Fibroblast of skin of left biceps (primary cell): ENCODE measurements at regions not wholly inside any gene's neighbourhood (a gene's known extent, or its start where the extent isn't known, plus 50 kb on each side); places are given as distances from the start of the nearest gene placed in this dataset.

Source experiments
- DNase-seq, 2 experiments: peaks; one replicate each; pipeline ENCODE4 v3.0.0-alpha.2; 2013; ENCODE audit warnings: low read depth in 2 of 2

- no peak for DNase-seq
Observed at GRCh38 chr9:8188723-8189407, 389.3 kb upstream of the DMAC1 start.

GRCh38 chr9:8186560-8186959 is 387.0 kb upstream of the DMAC1 start:
- DNase-seq: no peak

- no peak for DNase-seq
Observed at GRCh38 chr9:8183618-8184017, 384.0 kb upstream of the DMAC1 start.

GRCh38 chr9:8179381-8180053 is 379.9 kb upstream of the DMAC1 start:
- DNase-seq: no peak

GRCh38 chr9:8172000-8172399 is 372.4 kb upstream of the DMAC1 start:
- no peak for DNase-seq

- DNase-seq: no peak
Observed at GRCh38 chr9:8168916-8169438, 369.4 kb upstream of the DMAC1 start.

GRCh38 chr9:8160787-8161186 is 361.2 kb upstream of the DMAC1 start:
- DNase-seq: no peak

GRCh38 chr9:8158574-8158973 is 359.0 kb upstream of the DMAC1 start:
- no peak for DNase-seq

GRCh38 chr9:8157683-8158324 is 358.2 kb upstream of the DMAC1 start:
- DNase-seq: no peak

- DNase-seq: no peak
Observed at GRCh38 chr9:8156346-8156745, 356.8 kb upstream of the DMAC1 start.

GRCh38 chr9:8155706-8156105 is 356.1 kb upstream of the DMAC1 start:
- no peak for DNase-seq

- no peak for DNase-seq
Observed at GRCh38 chr9:8143677-8144076, 344.1 kb upstream of the DMAC1 start.

GRCh38 chr9:8140557-8140956 is 341.0 kb upstream of the DMAC1 start:
- DNase-seq: no peak

- no peak for DNase-seq
Observed at GRCh38 chr9:8139756-8140155, 340.2 kb upstream of the DMAC1 start.

- DNase-seq: no peak
Observed at GRCh38 chr9:8136477-8136876, 336.9 kb upstream of the DMAC1 start.

GRCh38 chr9:8134635-8135034 is 335.1 kb upstream of the DMAC1 start:
- DNase-seq: no peak

- DNase-seq: no peak
Observed at GRCh38 chr9:8133606-8134005, 334.0 kb upstream of the DMAC1 start.

- DNase-seq: no peak
Observed at GRCh38 chr9:8115570-8115969, 316.0 kb upstream of the DMAC1 start.

- DNase-seq: no peak
Observed at GRCh38 chr9:8114826-8115225, 315.2 kb upstream of the DMAC1 start.

GRCh38 chr9:8106362-8106761 is 306.8 kb upstream of the DMAC1 start:
- no peak for DNase-seq

- DNase-seq: no peak
Observed at GRCh38 chr9:8101607-8102006, 302.0 kb upstream of the DMAC1 start.

GRCh38 chr9:8096091-8096490 is 296.5 kb upstream of the DMAC1 start:
- DNase-seq: no peak

- no peak for DNase-seq
Observed at GRCh38 chr9:8095672-8096086, 296.1 kb upstream of the DMAC1 start.
